ENCODE measurements at regions not wholly inside any gene's neighbourhood (a gene's known extent, or its start where the extent isn't known, plus 50 kb on each side); places are given as distances from the start of the nearest gene placed in this dataset.

- DNase-seq (ENCODE audit: low read depth), result no peak
- no peak for TF ChIP-seq CTCF (IDR thresholded peaks at IDR 0.05; ENCODE audit: control insufficient read depth, insufficient read depth, low read depth, low read length, missing control alignments)
- no peak overlapping the region for H3K4me3 ChIP-seq (ENCODE audit: control insufficient read depth, low read depth, low read length)
These were observed 85.0 kb upstream of the UBL3 start for GRCh38 chr13:29935309-29935981.

GRCh38 chr13:29934531-29935308 is 84.3 kb upstream of the UBL3 start:
- TF ChIP-seq CTCF (IDR thresholded peaks at IDR 0.05; ENCODE audit: control insufficient read depth, insufficient read depth, low read depth, low read length, missing control alignments), result no peak
- no peak for DNase-seq (ENCODE audit: low read depth)
- no peak overlapping the region for H3K4me3 ChIP-seq (ENCODE audit: control insufficient read depth, low read depth, low read length)

- no peak overlapping the region for H3K4me3 ChIP-seq (ENCODE audit: control insufficient read depth, low read depth, low read length)
- no peak for TF ChIP-seq CTCF (IDR thresholded peaks at IDR 0.05; ENCODE audit: control insufficient read depth, insufficient read depth, low read depth, low read length, missing control alignments)
- DNase-seq (ENCODE audit: low read depth), result no peak
These were observed 83.0 kb upstream of the UBL3 start for GRCh38 chr13:29933401-29933800.

- DNase-seq (ENCODE audit: low read depth), result no peak
- no peak overlapping the region for H3K4me3 ChIP-seq (ENCODE audit: control insufficient read depth, low read depth, low read length)
- TF ChIP-seq CTCF (IDR thresholded peaks at IDR 0.05; ENCODE audit: control insufficient read depth, insufficient read depth, low read depth, low read length, missing control alignments), result no peak
These were observed 81.3 kb upstream of the UBL3 start for GRCh38 chr13:29931696-29932095.

GRCh38 chr13:29929062-29929847 is 78.8 kb upstream of the UBL3 start:
- no peak for DNase-seq (ENCODE audit: low read depth)
- TF ChIP-seq CTCF (IDR thresholded peaks at IDR 0.05; ENCODE audit: control insufficient read depth, insufficient read depth, low read depth, low read length, missing control alignments), result no peak
- no peak overlapping the region for H3K4me3 ChIP-seq (ENCODE audit: control insufficient read depth, low read depth, low read length)

- no peak for DNase-seq (ENCODE audit: low read depth)
- H3K4me3 ChIP-seq (ENCODE audit: control insufficient read depth, low read depth, low read length), result no peak overlapping the region
- TF ChIP-seq CTCF (IDR thresholded peaks at IDR 0.05; ENCODE audit: control insufficient read depth, insufficient read depth, low read depth, low read length, missing control alignments), result no peak
These were observed 75.7 kb upstream of the UBL3 start for GRCh38 chr13:29926098-29926476.
